Mesothelial cell of epicardium (in vitro differentiated cells): ENCODE measurements at regions not wholly inside any gene's neighbourhood (a gene's known extent, or its start where the extent isn't known, plus 50 kb on each side); places are given as distances from the start of the nearest gene placed in this dataset.
"Not testable (repeated sequence)": the region's sequence is repeated elsewhere in the genome, so short reads cannot be mapped to it uniquely, and the experiment has no call there.

Experiments used
- DNase-seq, 2 experiments: peaks; one replicate each; pipeline ENCODE4 v3.0.0; 2021; ENCODE audit warnings: low spot score in 2 of 2; ENCODE audit not compliant: unreplicated experiment in 2 of 2
- H3K27ac Mint-ChIP-seq: 2 replicates; pipeline ENCODE4 v1.8.0; 2021; ENCODE audit warnings: mixed read lengths
- H3K27me3 Mint-ChIP-seq: 2 replicates; pipeline ENCODE4 v1.8.0; 2021; ENCODE audit warnings: low read depth, mixed read lengths
- H3K36me3 Mint-ChIP-seq: 2 replicates; pipeline ENCODE4 v1.8.0; 2021; ENCODE audit warnings: mixed read lengths
- H3K4me1 Mint-ChIP-seq: 2 replicates; pipeline ENCODE4 v1.8.0; 2021; ENCODE audit warnings: mixed read lengths
- H3K4me3 Mint-ChIP-seq: 2 replicates; pipeline ENCODE4 v1.8.0; 2021; ENCODE audit warnings: mild to moderate bottlenecking, moderate library complexity, mixed read lengths
- H3K9me3 Mint-ChIP-seq: 2 replicates; pipeline ENCODE4 v1.8.0; 2021; ENCODE audit warnings: mixed read lengths
- TF ChIP-seq, protein P1 (sequence below): fragments of 200-600 bp; sonication (generic); IDR thresholded peaks from one replicate; pipeline ENCODE4 v1.5.0; 2021; ENCODE audit warnings: antibody characterized with exemption; ENCODE audit not compliant: unreplicated experiment

DNA sequence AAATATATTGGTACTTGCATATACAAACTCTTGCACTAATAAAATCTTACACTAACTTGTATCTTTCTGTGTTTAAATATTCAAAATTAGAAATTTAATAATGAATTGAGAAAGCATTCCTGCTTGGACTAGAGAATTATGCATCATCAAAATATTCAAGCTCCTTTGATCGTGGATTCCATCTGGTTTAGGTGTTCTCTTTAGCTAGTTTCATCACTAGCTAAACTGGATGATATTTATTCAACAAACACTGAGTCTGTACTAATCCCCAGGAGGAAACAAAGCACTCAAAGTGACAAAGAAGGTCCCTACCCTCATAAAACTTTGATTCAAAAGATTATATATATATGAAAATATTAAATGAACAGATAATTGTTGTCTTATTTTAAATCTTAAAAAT is 1360.9 kb upstream of the ALCAM start:
- Mint-ChIP-seq H3K36me3 (no peaks in the 10 kb centered on the region), H3K27ac (no peak overlapping the region), H3K4me1 (no peaks in the 10 kb centered on the region), H3K4me3 (no peak overlapping the region), H3K9me3 (no peaks in the 10 kb centered on the region), H3K27me3 (no peaks in the 10 kb centered on the region)
- no peak for DNase-seq
- TF ChIP-seq, protein P1, sequence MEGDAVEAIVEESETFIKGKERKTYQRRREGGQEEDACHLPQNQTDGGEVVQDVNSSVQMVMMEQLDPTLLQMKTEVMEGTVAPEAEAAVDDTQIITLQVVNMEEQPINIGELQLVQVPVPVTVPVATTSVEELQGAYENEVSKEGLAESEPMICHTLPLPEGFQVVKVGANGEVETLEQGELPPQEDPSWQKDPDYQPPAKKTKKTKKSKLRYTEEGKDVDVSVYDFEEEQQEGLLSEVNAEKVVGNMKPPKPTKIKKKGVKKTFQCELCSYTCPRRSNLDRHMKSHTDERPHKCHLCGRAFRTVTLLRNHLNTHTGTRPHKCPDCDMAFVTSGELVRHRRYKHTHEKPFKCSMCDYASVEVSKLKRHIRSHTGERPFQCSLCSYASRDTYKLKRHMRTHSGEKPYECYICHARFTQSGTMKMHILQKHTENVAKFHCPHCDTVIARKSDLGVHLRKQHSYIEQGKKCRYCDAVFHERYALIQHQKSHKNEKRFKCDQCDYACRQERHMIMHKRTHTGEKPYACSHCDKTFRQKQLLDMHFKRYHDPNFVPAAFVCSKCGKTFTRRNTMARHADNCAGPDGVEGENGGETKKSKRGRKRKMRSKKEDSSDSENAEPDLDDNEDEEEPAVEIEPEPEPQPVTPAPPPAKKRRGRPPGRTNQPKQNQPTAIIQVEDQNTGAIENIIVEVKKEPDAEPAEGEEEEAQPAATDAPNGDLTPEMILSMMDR: no peak

DNA sequence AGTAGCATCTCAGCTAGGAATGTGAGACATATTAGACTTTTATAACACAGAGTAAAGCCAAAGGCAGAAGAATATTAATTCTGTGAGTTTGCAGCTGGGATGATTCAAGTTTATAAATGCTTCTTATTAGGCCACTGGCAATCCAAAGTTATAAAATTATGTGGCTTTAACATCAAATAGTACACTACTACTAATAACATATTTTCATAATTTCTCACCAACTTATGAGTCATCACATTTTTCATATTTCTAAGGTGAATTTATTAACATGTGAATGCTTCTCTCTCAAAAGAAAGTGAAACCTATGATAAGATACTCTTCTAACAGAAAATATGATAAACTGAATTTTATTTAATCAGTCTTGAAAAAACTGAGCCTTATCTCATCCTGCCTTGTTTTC is 1348.2 kb upstream of the ALCAM start:
- Mint-ChIP-seq H3K27ac (no peak overlapping the region), H3K9me3 (peaks cover 59% of the 10 kb centered on the region)

DNA sequence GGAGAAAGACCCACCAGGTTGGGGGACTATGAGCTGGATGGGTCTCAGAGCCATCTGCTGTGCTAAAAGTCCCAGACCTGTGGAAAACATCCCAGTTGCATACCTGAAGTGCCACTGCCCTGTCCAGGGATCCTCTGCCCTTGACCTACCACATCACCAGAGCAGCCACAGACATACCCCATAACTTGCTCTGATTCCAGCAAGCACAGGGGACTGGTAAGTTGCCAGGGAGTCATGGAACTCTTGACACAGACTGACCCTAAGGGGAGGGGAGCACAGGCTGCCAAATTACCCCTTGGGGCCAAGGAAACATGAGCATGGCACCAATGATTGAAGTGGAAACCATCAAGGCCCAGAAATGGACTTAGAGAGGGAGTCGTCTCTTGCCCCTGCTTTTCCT is 1335.1 kb upstream of the ALCAM start:
- no peak for DNase-seq
- Mint-ChIP-seq H3K9me3 (peaks cover 44% of the 10 kb centered on the region), H3K4me1 (peaks cover 6% of the 10 kb centered on the region), H3K36me3 (peaks cover 4% of the 10 kb centered on the region), H3K4me3 (no peak overlapping the region), H3K27ac (no peak overlapping the region), H3K27me3 (no peaks in the 10 kb centered on the region)
- TF ChIP-seq, protein P1: no peak

More for the DNA sequence above, 1348.2 kb upstream of the ALCAM start:
- no peak overlapping the region for H3K4me3 Mint-ChIP-seq
- H3K36me3 Mint-ChIP-seq: no peaks in the 10 kb centered on the region
- TF ChIP-seq, protein P1: no peak
- DNase-seq: no peak
- no peaks in the 10 kb centered on the region for H3K27me3 Mint-ChIP-seq
- no peaks in the 10 kb centered on the region for H3K4me1 Mint-ChIP-seq

DNA sequence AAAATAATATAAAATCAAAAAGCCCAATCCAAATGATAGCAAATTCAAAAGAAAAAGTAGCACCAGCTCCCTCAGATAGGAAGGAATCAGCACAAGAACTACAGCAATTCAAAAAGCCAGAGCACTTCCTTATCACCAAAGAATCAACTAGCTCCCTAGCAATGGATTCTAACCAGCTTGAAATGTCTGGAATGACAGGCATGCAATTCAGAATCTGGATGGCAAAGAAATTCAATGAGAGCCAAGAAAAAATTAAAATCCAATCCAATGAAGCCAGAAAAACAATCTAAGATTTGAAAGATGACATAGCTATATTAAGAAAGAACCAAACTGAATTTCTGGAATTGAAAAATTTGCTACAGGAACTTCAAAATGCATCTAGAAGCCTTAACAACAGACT is 1334.4 kb upstream of the ALCAM start:
- peaks cover 6% of the 10 kb centered on the region for H3K4me1 Mint-ChIP-seq
- DNase-seq: no peak
- no peak overlapping the region for H3K4me3 Mint-ChIP-seq
- peaks cover 4% of the 10 kb centered on the region for H3K36me3 Mint-ChIP-seq
- no peaks in the 10 kb centered on the region for H3K27me3 Mint-ChIP-seq
- H3K9me3 Mint-ChIP-seq: peaks cover 44% of the 10 kb centered on the region
- H3K27ac Mint-ChIP-seq: peak overlapping the region; percentile 21
- TF ChIP-seq, protein P1: no peak

DNA sequence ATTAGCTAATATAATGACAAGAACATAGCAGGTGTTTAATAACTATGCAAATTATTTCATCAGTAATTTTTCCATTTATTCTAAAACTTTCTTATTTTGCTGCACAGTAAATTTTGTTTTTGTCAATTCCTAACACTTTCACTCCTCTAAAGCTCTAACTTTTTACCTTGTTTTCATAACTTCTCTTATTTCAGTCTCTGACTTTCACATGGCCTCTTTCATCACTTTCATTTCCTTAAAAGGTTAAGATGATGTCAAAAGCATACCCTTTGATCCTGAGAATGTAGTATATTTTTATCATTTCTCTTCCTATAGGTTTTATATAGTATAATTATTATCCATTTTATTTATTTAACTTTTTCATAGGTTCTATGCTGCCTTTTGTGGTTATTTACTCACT is 1325.8 kb upstream of the ALCAM start:
- Mint-ChIP-seq H3K36me3 (no peaks in the 10 kb centered on the region), H3K4me3 (no peak overlapping the region), H3K27me3 (no peaks in the 10 kb centered on the region), H3K4me1 (no peaks in the 10 kb centered on the region), H3K9me3 (peaks cover 11% of the 10 kb centered on the region), H3K27ac (no peak overlapping the region)
- no peak for DNase-seq
- TF ChIP-seq, protein P1: no peak

DNA sequence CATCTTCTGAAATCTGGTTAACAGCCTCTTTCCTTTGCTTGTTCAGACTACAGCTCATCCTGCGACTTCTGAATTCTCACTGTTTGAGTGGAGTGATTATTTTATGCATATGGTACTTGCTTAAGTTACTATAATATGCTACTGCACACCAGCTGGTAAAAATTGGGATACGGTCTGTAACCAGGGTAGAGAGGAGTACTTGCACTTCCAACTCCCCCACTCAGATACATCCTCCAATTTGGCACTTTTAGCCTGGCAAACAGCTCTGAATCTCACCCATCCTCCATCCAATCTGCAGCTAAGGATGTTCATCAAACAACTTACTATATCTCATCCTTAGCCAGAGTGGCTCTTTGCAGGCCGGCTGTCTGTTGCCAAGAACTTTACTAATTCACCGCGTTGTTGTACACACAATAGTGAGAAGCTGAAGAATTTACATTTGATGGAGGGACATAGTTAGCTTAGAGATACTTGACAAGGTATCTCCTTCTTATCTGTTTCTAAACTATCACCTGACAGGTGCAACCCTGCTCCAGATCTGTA is 1323.6 kb upstream of the ALCAM start:
- H3K36me3 Mint-ChIP-seq, DNase-seq, H3K4me3 Mint-ChIP-seq, H3K27me3 Mint-ChIP-seq, H3K27ac Mint-ChIP-seq, H3K4me1 Mint-ChIP-seq, H3K9me3 Mint-ChIP-seq: not testable (repeated sequence)
